ENCODE measurements at regions not wholly inside any gene's neighbourhood (a gene's known extent, or its start where the extent isn't known, plus 50 kb on each side); places are given as distances from the start of the nearest gene placed in this dataset.
A peak's percentile ranks its signal among the peaks of the same experiment; 100 is the strongest.

DNA sequence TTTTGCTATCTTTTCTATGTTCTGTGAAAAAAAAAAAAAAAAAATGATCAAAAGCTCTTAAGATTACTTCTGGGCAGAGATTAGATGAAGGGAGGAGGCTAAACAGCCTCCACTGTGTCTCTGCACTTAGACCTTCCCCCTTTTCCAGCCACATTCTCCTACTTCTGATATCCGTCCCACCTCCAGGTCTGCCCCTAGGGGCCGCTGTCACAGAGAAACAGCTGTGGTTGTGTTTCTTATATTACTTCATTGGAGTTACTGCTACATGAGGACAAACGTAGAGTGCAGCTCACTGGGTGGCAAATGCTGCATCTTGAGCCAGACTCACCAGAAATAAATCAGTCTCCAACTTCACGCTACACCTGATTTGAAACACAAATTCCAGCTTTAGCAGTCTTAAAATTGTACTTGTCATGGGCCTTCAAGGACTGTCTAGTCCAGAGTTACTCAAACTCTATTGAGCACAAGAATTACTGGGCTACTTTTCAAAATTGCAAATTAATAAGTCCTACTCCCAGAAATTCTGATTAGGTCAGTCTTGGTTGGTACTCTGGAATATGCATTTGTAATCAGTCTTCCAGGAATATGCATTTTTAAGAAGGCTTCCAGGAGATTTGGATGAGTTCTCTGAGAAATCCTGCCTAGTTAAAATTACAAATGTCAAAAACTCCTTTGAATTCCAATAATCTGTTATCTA lies 125.2 kb upstream of the PTBP2 start:
- ChIA-PET CTCF (ENCODE audit: unreplicated experiment) (interaction anchor here (0.5 kb wide), 1 partner anchor 964 kb away, joined by 3 read pairs; no protein-coding TSS in a partner anchor), POLR2A (no interaction called here)
- TF ChIP-seq EZH2phosphoT487 (IDR thresholded peaks at IDR 0.05; ENCODE audit: borderline replicate concordance, low read depth, low read length) (no peak), CTCF (conservative IDR thresholded peaks at IDR 0.05; ENCODE audit: low read length) (peak; percentile 81)
- Histone ChIP-seq H3K4me1 (ENCODE audit: insufficient read depth, low read length, poor library complexity, severe bottlenecking) (no peaks in the 10 kb centered on the region), H4K20me1 (ENCODE audit: insufficient read depth, low read length) (no peaks in the 10 kb centered on the region), H3K27ac (ENCODE audit: low read depth, low read length, poor library complexity, severe bottlenecking) (no peak overlapping the region), H3K9me2 (ENCODE audit: insufficient read depth, low read length) (no peaks in the 10 kb centered on the region), H3K36me3 (ENCODE audit: insufficient read depth, low read length) (no peaks in the 10 kb centered on the region), H3K9me3 (ENCODE audit: low read length) (no peaks in the 10 kb centered on the region), H3K4me2 (ENCODE audit: low read length) (no peak overlapping the region), H3K4me3 (ENCODE audit: low read depth, low read length, poor library complexity, severe bottlenecking) (no peak overlapping the region), H2AFZ (ENCODE audit: low read length) (no peak overlapping the region), H3K79me2 (ENCODE audit: insufficient read depth, low read depth, low read length) (no peaks in the 10 kb centered on the region)
- DNase-seq (ENCODE audit: low spot score): peak; percentile 33
- intact Hi-C loops (cut with micrococcal nuclease; ENCODE audit: unreplicated experiment): loop anchor here (5.0 kb wide), 1 partner anchor 251 kb away; no protein-coding TSS in a partner anchor
- no TSS peak for BruUV-seq (replicated peaks)

GRCh38 chr1:96597218-96597617 lies 124.4 kb upstream of the PTBP2 start:
- no TSS peak for BruUV-seq (replicated peaks)
- H3K4me3 ChIP-seq (ENCODE audit: low read depth, low read length, poor library complexity, severe bottlenecking): no peak overlapping the region
- POLR2A ChIA-PET: no interaction called here

More at GRCh38 chr1:96597218-96597617, 124.4 kb upstream of the PTBP2 start:
- Histone ChIP-seq H3K9me2 (ENCODE audit: insufficient read depth, low read length) (no peaks in the 10 kb centered on the region), H3K4me2 (ENCODE audit: low read length) (no peak overlapping the region), H3K27ac (ENCODE audit: low read depth, low read length, poor library complexity, severe bottlenecking) (no peak overlapping the region), H3K79me2 (ENCODE audit: insufficient read depth, low read depth, low read length) (no peaks in the 10 kb centered on the region), H4K20me1 (ENCODE audit: insufficient read depth, low read length) (no peaks in the 10 kb centered on the region), H3K9me3 (ENCODE audit: low read length) (no peaks in the 10 kb centered on the region), H2AFZ (ENCODE audit: low read length) (no peak overlapping the region), H3K36me3 (ENCODE audit: insufficient read depth, low read length) (no peaks in the 10 kb centered on the region), H3K4me1 (ENCODE audit: insufficient read depth, low read length, poor library complexity, severe bottlenecking) (no peaks in the 10 kb centered on the region)
- no peak for DNase-seq (ENCODE audit: low spot score)
- CTCF ChIA-PET (ENCODE audit: unreplicated experiment): no interaction called here
- intact Hi-C loops (cut with micrococcal nuclease; ENCODE audit: unreplicated experiment): loop anchor here (5.0 kb wide), 1 partner anchor 250 kb away; no protein-coding TSS in a partner anchor
- no peak for TF ChIP-seq EZH2phosphoT487 (IDR thresholded peaks at IDR 0.05; ENCODE audit: borderline replicate concordance, low read depth, low read length)
- no peak for TF ChIP-seq CTCF (conservative IDR thresholded peaks at IDR 0.05; ENCODE audit: low read length)

All from OCI-LY7 (cell line).